Sigmoid colon (tissue), 4 donors: ENCODE measurements at regions not wholly inside any gene's neighbourhood (a gene's known extent, or its start where the extent isn't known, plus 50 kb on each side); places are given as distances from the start of the nearest gene placed in this dataset.

Source experiments
- POLR2A ChIP-seq, 2 donors: fragments of 450-650 bp; IDR thresholded peaks; one replicate each; pipeline ENCODE4 v1.6.1; 2016; ENCODE audit warnings: antibody characterized with exemption in 2 of 2, mild to moderate bottlenecking in 2 of 2, moderate library complexity in 2 of 2
- POLR2AphosphoS5 ChIP-seq, 4 donors: sonication (generic); formaldehyde crosslinking; IDR thresholded peaks; one replicate each; pipeline ENCODE4 v1.6.1; 2017; ENCODE audit warnings: antibody characterized with exemption in 4 of 4
- TF ChIP-seq, protein P1 (sequence below), 4 experiments: fragments of 450-650 bp in 3 of 4; fragments of 200-600 bp in 1 of 4; IDR thresholded peaks; one replicate each; pipeline ENCODE4 v1.5.1; 2016 to 2019; ENCODE audit warnings: antibody characterized with exemption in 4 of 4, mild to moderate bottlenecking in 3 of 4, moderate library complexity in 2 of 4

DNA sequence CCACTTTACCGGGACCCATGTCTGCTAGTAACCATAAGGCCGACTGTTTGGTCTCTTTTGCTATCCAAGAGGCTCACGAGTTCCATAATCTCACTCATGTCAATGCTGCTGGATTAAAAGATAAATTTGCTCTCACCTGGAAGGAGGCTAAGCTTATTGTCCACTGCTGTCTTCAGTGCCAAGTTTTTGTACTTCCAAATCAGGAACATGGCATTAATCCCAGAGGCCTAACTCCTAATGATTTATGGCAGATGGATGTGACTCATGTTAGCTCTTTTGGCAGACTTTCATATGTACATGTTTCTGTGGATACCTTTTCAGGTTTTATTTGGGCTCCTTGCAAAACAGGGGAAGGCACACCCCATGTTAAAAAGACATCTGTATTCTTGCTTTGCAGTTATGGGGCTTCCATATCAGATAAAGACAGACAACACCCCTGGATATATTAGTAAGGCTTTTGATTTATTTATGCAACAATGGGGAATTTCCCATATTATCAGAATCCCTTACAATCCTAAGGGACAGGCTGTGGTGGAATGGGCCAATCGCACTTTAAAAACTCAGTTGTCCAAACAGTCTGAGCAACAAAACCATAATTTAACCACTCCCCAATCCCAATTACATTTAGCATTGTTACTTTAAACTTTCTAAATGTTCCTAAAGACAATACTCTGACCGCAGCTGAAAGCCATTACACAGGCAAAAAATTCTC is 162.7 kb downstream of the IER5 start:
- TF ChIP-seq, protein P1, sequence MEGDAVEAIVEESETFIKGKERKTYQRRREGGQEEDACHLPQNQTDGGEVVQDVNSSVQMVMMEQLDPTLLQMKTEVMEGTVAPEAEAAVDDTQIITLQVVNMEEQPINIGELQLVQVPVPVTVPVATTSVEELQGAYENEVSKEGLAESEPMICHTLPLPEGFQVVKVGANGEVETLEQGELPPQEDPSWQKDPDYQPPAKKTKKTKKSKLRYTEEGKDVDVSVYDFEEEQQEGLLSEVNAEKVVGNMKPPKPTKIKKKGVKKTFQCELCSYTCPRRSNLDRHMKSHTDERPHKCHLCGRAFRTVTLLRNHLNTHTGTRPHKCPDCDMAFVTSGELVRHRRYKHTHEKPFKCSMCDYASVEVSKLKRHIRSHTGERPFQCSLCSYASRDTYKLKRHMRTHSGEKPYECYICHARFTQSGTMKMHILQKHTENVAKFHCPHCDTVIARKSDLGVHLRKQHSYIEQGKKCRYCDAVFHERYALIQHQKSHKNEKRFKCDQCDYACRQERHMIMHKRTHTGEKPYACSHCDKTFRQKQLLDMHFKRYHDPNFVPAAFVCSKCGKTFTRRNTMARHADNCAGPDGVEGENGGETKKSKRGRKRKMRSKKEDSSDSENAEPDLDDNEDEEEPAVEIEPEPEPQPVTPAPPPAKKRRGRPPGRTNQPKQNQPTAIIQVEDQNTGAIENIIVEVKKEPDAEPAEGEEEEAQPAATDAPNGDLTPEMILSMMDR (IDR thresholded peaks at IDR 0.05): no peak
- no peak for TF ChIP-seq POLR2A (IDR thresholded peaks at IDR 0.05)
- no peak for TF ChIP-seq POLR2AphosphoS5 (IDR thresholded peaks at IDR 0.05)
